NCI-H2196 treated with DMSO at 0.1 percent for 48 hours (cell line): ENCODE measurements at regions not wholly inside any gene's neighbourhood (a gene's known extent, or its start where the extent isn't known, plus 50 kb on each side); places are given as distances from the start of the nearest gene placed in this dataset.

ENCODE experiments used
- DNase-seq: peaks from one replicate; lab custom pipeline; 2025; ENCODE audit not compliant: unreplicated experiment; lab: John Stamatoyannopoulos, UW

GRCh38 chr3:96169111-96169766 lies 645.2 kb upstream of the EPHA6 start:
- no peak for DNase-seq

DNA sequence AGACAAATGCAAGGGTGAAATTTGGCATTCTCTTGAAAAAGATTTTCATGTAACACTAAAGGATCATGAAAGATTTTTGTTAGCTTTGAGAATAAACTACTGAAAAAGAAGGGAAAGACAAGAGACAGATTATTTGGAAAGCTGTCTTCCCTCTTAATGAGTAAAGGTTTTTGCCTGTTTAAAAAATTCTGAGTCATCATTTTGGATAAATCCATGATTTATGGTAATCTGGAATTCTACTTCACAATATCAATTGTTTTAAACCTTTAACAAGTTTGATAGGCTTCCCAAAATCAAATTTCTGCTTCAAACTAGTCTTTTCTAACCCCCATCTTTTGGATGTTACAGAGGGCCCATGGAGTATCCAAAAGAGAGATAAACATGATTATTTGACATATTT lies 641.5 kb upstream of the EPHA6 start:
- no peak for DNase-seq

- no peak for DNase-seq
Observed at GRCh38 chr3:96175500-96175899, 638.9 kb upstream of the EPHA6 start.

GRCh38 chr3:96182756-96183155 lies 631.6 kb upstream of the EPHA6 start:
- no peak for DNase-seq

DNA sequence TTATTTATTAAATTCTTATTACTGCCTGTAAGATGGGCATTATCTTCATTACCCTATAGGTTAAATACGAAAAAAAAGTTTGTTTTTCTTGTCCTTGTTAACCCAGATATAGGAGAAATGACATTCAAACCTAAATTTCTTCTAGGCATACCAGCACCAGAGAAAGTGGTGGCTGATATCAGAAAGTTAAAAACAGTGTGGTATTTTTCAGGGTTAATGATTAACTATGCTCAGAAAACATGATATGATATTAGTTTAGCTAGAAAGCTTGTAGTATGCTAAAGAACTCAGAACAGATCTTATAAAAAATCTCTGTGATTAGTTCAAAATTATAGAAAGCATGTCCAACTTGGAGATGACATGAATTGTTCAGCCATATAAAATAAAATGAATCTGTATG lies 630.5 kb upstream of the EPHA6 start:
- DNase-seq: no peak

DNA sequence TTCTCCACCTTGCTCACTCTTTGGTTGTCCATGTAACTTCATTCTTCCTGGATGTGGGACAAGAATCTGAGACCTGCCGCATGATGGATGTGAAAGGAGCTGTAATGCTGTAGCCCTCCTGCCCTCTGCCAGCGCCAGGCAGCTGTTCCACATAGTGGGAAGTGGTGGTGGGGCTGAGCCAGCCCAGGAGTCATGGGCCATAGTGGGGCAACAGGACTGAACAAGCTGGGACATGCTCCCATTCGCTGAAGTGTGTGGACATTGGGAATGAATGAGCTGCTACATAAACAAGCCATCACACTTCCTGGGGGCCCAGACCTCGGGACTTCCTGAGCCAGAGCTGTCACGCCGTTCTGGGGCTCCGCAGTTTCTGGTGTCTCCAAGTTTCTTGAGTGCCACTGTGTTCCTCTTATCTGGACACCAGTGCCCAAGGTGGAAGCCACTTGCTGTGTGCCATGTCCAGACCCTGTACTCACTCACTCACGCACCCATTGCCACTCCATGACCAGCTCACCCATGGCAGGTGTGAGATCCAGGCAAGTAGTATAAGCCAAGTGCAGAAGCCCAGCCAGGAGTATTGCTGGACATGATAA lies 624.3 kb upstream of the EPHA6 start:
- DNase-seq: no peak

GRCh38 chr3:96192966-96193550 lies 621.3 kb upstream of the EPHA6 start:
- DNase-seq: no peak

DNA sequence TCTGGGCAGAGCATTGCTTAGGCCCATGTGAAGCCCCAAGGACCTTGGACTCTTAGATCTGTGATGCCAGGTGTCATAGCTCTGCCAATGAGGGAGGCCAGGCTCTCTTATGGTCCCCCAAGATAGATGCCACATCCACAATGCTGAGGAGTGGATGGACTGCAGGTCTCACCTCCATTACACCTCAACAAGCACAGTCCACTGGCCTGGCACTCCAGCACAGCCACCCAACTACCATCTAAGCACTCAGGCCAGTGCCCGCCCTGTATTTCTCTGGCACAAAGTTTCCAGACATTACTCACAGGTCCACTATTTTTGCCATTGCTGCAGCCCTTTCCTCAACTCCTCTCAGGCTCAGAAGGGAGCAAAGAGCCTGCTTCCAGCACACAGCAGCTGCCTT lies 613.5 kb upstream of the EPHA6 start:
- no peak for DNase-seq

DNA sequence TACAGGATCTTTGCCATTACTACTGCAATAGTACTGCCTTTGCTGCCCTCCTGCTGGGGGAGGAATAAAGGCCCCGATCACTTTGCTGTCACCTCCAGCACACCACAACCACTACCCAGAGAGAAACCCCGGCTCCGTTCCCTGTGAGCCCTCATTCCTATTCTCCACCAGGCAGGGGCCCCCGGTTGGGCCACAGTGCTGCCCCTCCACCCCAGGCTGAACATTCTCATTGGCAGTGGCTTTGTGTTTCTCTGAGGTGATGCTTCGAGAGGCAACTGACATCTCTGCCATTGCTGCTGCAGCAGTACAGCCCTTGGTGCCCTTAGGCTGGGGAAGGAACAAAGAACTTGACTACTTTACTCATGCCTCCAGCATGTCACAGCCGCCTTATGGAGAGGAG lies 612.9 kb upstream of the EPHA6 start:
- DNase-seq: no peak

DNA sequence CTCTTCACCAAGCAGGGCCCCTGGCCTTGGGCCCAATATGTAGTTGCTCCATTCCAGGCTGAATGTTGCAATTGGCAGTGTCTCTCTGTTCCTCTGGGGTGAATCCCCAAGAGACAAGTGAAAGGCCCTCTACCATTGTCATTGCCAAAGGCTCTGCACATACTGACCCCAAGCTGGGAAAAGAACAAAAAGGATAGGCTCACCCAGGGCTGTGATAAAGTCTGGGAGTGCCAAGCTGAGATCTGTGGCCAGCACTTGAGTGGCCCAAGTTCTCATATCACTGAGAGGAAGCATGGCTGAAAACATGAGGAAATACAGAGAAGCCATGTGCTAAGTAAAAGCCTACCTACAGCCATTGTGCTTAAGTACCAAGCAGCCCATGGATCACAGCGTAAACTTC lies 612.2 kb upstream of the EPHA6 start:
- no peak for DNase-seq

DNA sequence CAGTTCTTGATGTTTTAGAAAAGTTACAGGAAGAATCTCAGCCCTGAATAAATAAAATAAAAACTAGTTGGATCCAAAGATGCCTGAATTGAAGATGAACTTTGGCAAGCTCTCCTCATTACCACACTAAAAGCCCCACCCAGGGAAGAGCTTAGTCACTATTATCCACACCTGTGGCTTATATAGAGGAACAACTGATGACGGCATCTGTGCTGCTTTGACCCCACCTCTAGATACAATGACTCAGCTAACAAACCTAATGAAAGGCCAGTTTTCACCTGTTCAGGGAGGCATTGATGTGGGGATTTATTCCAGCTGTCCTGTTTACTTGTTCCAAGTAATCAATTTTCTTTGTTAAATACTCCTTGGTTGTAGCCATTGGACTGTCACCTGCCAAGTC lies 604.7 kb upstream of the EPHA6 start:
- no peak for DNase-seq

DNA sequence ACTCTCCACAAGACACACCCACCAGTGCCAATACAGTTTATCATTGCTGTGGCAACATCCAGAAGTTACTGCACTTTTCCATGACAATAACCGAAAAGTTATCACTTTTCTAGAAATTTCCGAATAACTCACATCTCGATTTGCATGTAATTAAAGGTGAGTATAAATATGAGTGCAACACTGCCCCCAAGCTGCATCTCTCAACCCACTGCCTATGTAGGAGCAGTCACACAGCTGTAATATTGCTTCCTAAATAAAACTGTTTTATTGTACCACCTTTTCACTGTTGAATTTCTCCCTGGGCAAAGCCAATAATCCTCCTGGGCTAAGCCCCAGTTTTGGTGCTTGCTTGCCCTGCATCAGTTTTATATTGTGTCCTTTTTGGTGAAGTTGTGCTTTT lies 601.0 kb upstream of the EPHA6 start:
- no peak for DNase-seq

GRCh38 chr3:96214941-96215340 lies 599.5 kb upstream of the EPHA6 start:
- DNase-seq: no peak

DNA sequence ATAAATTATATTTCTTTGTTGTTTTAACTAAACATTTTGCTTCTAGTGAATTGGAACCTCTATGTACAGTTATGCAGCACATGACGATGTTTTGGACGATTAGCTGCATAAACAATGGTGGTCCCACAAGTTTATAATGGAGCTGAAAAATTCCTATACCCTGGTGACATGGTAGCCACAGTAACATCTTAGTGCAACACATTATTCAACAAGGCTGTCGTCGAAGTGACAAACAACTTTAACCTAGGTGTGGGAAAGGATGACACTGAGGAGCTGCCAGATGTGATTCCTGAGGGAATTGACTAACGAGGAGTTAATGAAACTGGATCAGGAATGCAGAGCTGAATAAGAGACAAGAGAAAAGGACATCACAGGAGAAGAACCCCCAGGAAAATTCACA lies 588.9 kb upstream of the EPHA6 start:
- DNase-seq: no peak

GRCh38 chr3:96233679-96234078 lies 580.7 kb upstream of the EPHA6 start:
- DNase-seq: no peak

DNA sequence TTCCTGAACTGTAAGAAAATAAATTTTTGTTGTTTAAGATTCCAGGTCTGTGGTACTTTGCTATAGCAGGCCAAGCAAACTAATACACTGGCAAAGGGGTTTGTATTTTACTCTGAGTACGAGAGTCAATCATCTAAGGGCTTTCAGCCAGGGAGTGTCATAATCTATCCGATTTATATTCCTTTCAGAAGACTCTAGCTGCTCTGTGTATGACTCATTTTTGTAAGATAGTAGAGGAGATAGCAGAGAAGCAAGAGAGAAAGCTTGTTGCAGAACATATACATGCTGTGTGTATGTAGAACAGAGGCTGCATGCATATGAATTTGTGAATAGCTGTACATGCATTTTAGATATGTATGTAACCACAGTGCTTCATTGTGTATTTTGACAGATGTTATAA lies 577.9 kb upstream of the EPHA6 start:
- no peak for DNase-seq

DNA sequence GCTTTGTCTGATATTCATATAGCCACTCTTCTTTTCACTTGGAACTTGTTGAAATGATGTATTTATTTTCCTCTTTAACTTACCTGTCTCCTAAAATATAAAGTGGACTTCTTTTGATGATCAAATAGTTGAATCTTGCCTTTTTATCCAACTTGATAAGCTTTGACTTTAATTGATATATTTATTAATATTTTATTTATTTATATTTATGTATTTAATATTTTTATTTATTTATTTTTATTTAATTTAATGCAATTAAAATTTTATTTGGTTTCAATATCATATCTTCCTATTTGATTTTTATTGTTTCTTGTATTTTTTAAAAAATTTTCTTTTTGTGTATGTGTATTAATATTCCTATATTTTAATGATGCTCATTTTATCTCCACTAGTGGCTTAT lies 555.1 kb upstream of the EPHA6 start:
- no peak for DNase-seq

DNA sequence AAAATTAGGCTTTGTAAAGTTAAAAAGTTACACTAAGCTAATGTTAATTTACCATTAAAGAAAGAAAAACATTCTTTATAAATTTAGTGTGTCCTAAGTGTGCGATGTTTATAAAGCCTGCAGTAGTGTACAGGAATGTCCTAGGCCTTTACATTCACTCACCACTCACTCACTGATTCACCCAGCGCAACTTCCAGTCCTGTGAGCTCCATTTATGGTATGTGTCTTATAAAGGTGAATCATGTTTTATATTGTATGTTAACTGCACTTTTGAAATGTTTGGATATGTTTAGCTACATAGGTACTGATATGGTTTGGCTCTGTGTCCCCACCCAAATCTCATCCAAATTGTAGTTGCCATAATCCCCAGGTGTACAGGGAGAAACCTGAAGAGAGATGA lies 549.7 kb upstream of the EPHA6 start:
- DNase-seq: no peak

DNA sequence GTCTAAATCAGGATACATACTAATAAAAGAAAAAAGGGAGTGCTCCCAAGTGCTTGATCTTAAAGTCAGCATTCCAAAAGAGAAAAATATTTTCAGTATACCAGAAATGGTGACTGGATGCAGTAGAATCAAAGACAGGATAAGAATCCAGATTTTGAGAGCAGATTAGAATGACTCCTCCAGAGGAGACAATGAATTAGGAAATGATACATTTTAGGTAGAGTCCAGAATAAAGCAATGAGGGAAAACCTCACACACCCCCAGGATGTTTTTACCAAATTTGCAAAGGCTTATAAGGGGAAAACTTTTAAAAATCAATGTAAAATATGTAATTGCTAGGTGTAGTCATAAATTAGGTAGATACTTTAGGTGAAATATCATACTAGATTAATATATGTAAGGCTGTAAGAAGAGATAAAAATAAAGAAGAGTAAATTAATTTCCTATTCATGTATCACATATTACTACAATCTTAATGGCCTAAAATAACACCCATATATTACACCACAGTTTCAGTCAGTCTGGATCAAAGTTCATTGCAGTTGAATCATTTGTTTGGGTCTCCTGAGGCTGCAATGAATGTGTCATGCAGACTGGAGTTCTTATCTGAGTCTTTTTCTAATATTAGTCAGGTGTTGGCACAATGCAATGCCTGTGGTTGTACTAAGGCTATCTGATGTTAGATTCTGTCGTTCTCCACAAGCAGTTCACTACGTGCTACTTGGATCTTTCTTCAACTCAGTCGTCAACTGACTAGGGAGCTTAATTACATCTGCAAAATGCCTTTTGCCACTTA lies 547.8 kb upstream of the EPHA6 start:
- no peak for DNase-seq

GRCh38 chr3:96267577-96267976 lies 546.8 kb upstream of the EPHA6 start:
- no peak for DNase-seq

DNA sequence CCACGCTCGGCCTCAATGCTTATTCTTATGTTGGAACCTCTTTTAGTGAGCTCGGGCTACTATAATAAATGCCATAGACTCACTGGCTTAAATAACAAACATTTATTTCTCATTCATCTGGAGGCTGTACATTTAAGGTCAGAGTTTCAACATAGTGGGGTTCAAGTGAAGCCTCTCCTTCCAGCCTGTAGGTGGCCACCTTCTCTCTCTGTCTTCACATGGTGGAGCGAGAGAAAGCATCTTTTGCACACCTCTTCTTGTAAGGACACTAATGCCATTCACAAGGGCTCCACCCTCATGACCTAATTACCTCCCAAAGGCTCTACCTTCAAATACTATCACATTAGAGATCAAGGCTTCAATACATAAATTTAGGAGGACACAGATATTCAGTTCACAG lies 520.3 kb upstream of the EPHA6 start:
- DNase-seq: no peak

GRCh38 chr3:96300743-96301142 lies 513.7 kb upstream of the EPHA6 start:
- no peak for DNase-seq
